ENCODE measurements at regions not wholly inside any gene's neighbourhood (a gene's known extent, or its start where the extent isn't known, plus 50 kb on each side); places are given as distances from the start of the nearest gene placed in this dataset.

DNA sequence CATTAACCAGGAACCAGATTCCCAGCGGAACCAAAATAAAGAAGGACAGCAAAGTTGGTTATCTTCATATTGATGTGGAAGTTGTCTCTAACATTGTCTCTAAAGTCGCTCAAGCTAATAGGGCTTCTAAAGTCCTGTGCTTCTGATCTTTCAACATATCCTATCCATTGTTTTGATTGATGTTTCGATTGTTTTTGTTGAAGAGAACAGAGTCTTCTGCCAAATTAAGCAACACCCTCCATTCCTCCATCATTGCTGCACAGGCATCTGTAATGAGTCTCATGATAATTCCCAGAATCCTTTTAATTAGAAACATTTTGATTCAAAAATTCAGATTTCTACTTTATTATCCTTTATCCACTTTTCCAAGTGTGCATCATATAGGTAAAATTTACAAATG, 71.6 kb upstream of the AVPR1A start:
- TF ChIP-seq EZH2 (IDR thresholded peaks at IDR 0.05; ENCODE audit: insufficient read depth, poor library complexity, severe bottlenecking) (no peak), EZH2phosphoT487 (IDR thresholded peaks at IDR 0.05; ENCODE audit: insufficient read depth, low read depth) (no peak)
